GM23248 (cell line): ENCODE measurements at regions not wholly inside any gene's neighbourhood (a gene's known extent, or its start where the extent isn't known, plus 50 kb on each side); places are given as distances from the start of the nearest gene placed in this dataset.

Experiments used
- DNase-seq: peaks from one replicate; pipeline ENCODE4 v3.0.0-alpha.2; 2015
- H2AFZ ChIP-seq: fragments of 200-600 bp; sonication (generic); 2 replicates; pipeline ENCODE4 v1.6.1; 2016; ENCODE audit warnings: antibody characterized with exemption
- H3F3A ChIP-seq: fragments of 200-600 bp; sonication (generic); 2 replicates; pipeline ENCODE4 v1.6.1; 2016; ENCODE audit warnings: mild to moderate bottlenecking, antibody characterized with exemption, mixed run types; ENCODE audit not compliant: insufficient read depth
- H3K27ac ChIP-seq: fragments of 200-600 bp; sonication (generic); 2 replicates; pipeline ENCODE4 v1.5.1; 2016; ENCODE audit warnings: mild to moderate bottlenecking
- H3K27me3 ChIP-seq: fragments of 200-600 bp; sonication (generic); replicated peaks from 2 replicates; pipeline ENCODE4 v1.6.1; 2016; ENCODE audit warnings: mild to moderate bottlenecking; ENCODE audit not compliant: insufficient read depth
- H3K36me3 ChIP-seq: fragments of 200-600 bp; sonication (generic); 2 replicates; pipeline ENCODE4 v1.6.1; 2016; ENCODE audit warnings: low read depth, mild to moderate bottlenecking
- H3K4me1 ChIP-seq: fragments of 200-600 bp; sonication (generic); 2 replicates; pipeline ENCODE4 v1.6.1; 2016; ENCODE audit warnings: mild to moderate bottlenecking; ENCODE audit not compliant: insufficient read depth
- H3K4me2 ChIP-seq: fragments of 200-600 bp; sonication (generic); one replicate; pipeline ENCODE4 v1.6.1; 2016; ENCODE audit warnings: mild to moderate bottlenecking; ENCODE audit not compliant: unreplicated experiment
- H3K4me3 ChIP-seq: fragments of 200-600 bp; sonication (generic); 2 replicates; pipeline ENCODE4 v1.5.1; 2016; ENCODE audit warnings: mild to moderate bottlenecking
- H3K79me2 ChIP-seq: fragments of 200-600 bp; sonication (generic); 2 replicates; pipeline ENCODE4 v1.6.1; 2016; ENCODE audit warnings: mild to moderate bottlenecking; ENCODE audit not compliant: insufficient read depth
- H3K9ac ChIP-seq: fragments of 200-600 bp; sonication (generic); 2 replicates; pipeline ENCODE4 v1.6.1; 2016; ENCODE audit warnings: mild to moderate bottlenecking
- H3K9me2 ChIP-seq: fragments of 200-600 bp; sonication (generic); 2 replicates; pipeline ENCODE4 v1.6.1; 2016; ENCODE audit warnings: mixed run types, mild to moderate bottlenecking, moderate library complexity; ENCODE audit not compliant: insufficient read depth
- H3K9me3 ChIP-seq: fragments of 200-600 bp; sonication (generic); one replicate; pipeline ENCODE4 v1.6.1; 2017; ENCODE audit warnings: low read depth
- H4K20me1 ChIP-seq: fragments of 200-600 bp; sonication (generic); 2 replicates; pipeline ENCODE4 v1.6.0; 2016; ENCODE audit not compliant: insufficient read depth
- EZH2 ChIP-seq: fragments of 200-600 bp; sonication (generic); IDR thresholded peaks from 2 replicates; pipeline ENCODE4 v1.6.1; 2018; ENCODE audit warnings: antibody characterized with exemption, mild to moderate bottlenecking; ENCODE audit not compliant: insufficient read depth, poor library complexity, severe bottlenecking
- EZH2phosphoT487 ChIP-seq: fragments of 200-600 bp; sonication (generic); IDR thresholded peaks from 2 replicates; pipeline ENCODE4 v1.6.1; 2018; ENCODE audit warnings: antibody characterized with exemption, moderate library complexity, mild to moderate bottlenecking, low read depth; ENCODE audit not compliant: insufficient read depth
- WGBS, 2 experiments: methylation state at CpG; one replicate each; pipeline ENCODE4 v1.1.6; 2015 to 2017; ENCODE audit warnings: low lambda C conversion rate in 2 of 2, low coverage in 1 of 2; ENCODE audit errors: missing lambda C conversion rate in 2 of 2; 5-methylcytosine and 5-hydroxymethylcytosine counted together
- in situ Hi-C: fragments of 300-500 bp; cut with MboI; formaldehyde crosslinking; loops from 2 replicates; pipeline ENCODE4 v1.15.0; 2020

- no peaks in the 10 kb centered on the region for H4K20me1 ChIP-seq
- H3K36me3 ChIP-seq = no peaks in the 10 kb centered on the region
- no peak overlapping the region for H2AFZ ChIP-seq
- WGBS, 2 experiments = 52 to 56% methylated on average over 8 of the region's 8 CpGs
- TF ChIP-seq EZH2 (no peak), EZH2phosphoT487 (no peak)
- no peaks in the 10 kb centered on the region for H3K9me2 ChIP-seq
- H3K9me3 ChIP-seq = peaks cover 3% of the 10 kb centered on the region
- H3K4me3 ChIP-seq = no peak overlapping the region
- DNase-seq = no peak
- in situ Hi-C loops = no loop called here
- H3K9ac ChIP-seq = no peak overlapping the region
- no peaks in the 10 kb centered on the region for H3K79me2 ChIP-seq
- H3K27me3 ChIP-seq = peaks cover 7% of the 10 kb centered on the region; the same call in 1 of the 2 replicates
- no peak overlapping the region for H3K4me2 ChIP-seq
- peaks cover 9% of the 10 kb centered on the region for H3K4me1 ChIP-seq
- H3K27ac ChIP-seq = no peak overlapping the region
- H3F3A ChIP-seq = no peaks in the 10 kb centered on the region
Observed at GRCh38 chr18:60228609-60229595, 143.7 kb downstream of the MC4R start.

GRCh38 chr18:60215432-60215831 is 157.1 kb downstream of the MC4R start:
- H3K4me3 ChIP-seq = no peak overlapping the region
- WGBS, 2 experiments = 34 to 42% methylated on average over 5 of the region's 5 CpGs
- H4K20me1 ChIP-seq = no peaks in the 10 kb centered on the region
- no peak overlapping the region for H3K27ac ChIP-seq
- no peak for DNase-seq
- in situ Hi-C loops = no loop called here
- no peaks in the 10 kb centered on the region for H3K27me3 ChIP-seq
- TF ChIP-seq EZH2phosphoT487 = no peak
- no peak for TF ChIP-seq EZH2
- H3K36me3 ChIP-seq = no peaks in the 10 kb centered on the region
- no peak overlapping the region for H2AFZ ChIP-seq
- no peaks in the 10 kb centered on the region for H3K4me1 ChIP-seq
- no peak overlapping the region for H3K9ac ChIP-seq
- H3K9me3 ChIP-seq = no peaks in the 10 kb centered on the region
- H3K4me2 ChIP-seq = no peak overlapping the region
- no peaks in the 10 kb centered on the region for H3F3A ChIP-seq
- no peaks in the 10 kb centered on the region; the same call in none of the 2 replicates for H3K9me2 ChIP-seq
- no peaks in the 10 kb centered on the region for H3K79me2 ChIP-seq

GRCh38 chr18:60209042-60209441 is 163.5 kb downstream of the MC4R start:
- Histone ChIP-seq H3K9me2 (no peaks in the 10 kb centered on the region; the same call in 1 of the 2 replicates), H3K4me1 (no peaks in the 10 kb centered on the region), H4K20me1 (no peaks in the 10 kb centered on the region), H3F3A (no peaks in the 10 kb centered on the region), H2AFZ (no peak overlapping the region), H3K36me3 (no peaks in the 10 kb centered on the region), H3K4me3 (no peak overlapping the region), H3K79me2 (no peaks in the 10 kb centered on the region), H3K9ac (no peak overlapping the region), H3K27me3 (no peaks in the 10 kb centered on the region), H3K4me2 (no peak overlapping the region), H3K27ac (no peak overlapping the region), H3K9me3 (no peaks in the 10 kb centered on the region)
- DNase-seq = no peak
- TF ChIP-seq EZH2phosphoT487 = no peak
- no peak for TF ChIP-seq EZH2
- 67 to 77% methylated on average over 1 of the region's 1 CpG for WGBS, 2 experiments
- in situ Hi-C loops = no loop called here

GRCh38 chr18:60202708-60203107 is 169.9 kb downstream of the MC4R start:
- 6 to 17% methylated on average over 1 of the region's 1 CpG for WGBS, 2 experiments
- no peaks in the 10 kb centered on the region for H3K9me3 ChIP-seq
- no peak overlapping the region for H3K27ac ChIP-seq
- H2AFZ ChIP-seq = no peak overlapping the region
- H3K36me3 ChIP-seq = no peaks in the 10 kb centered on the region
- H4K20me1 ChIP-seq = no peaks in the 10 kb centered on the region
- no peaks in the 10 kb centered on the region for H3F3A ChIP-seq
- no peaks in the 10 kb centered on the region for H3K79me2 ChIP-seq
- TF ChIP-seq EZH2phosphoT487 (no peak), EZH2 (no peak)
- no peaks in the 10 kb centered on the region for H3K9me2 ChIP-seq
- H3K4me2 ChIP-seq = no peak overlapping the region
- no peak overlapping the region for H3K9ac ChIP-seq
- no peaks in the 10 kb centered on the region for H3K4me1 ChIP-seq
- in situ Hi-C loops = no loop called here
- H3K4me3 ChIP-seq = no peak overlapping the region
- H3K27me3 ChIP-seq = no peaks in the 10 kb centered on the region; the same call in 1 of the 2 replicates
- no peak for DNase-seq
